SJCRH30 (cell line): ENCODE measurements at regions not wholly inside any gene's neighbourhood (a gene's known extent, or its start where the extent isn't known, plus 50 kb on each side); places are given as distances from the start of the nearest gene placed in this dataset.
"Not testable (repeated sequence)": the region's sequence is repeated elsewhere in the genome, so short reads cannot be mapped to it uniquely, and the experiment has no call there.

Experiments
- DNase-seq, 2 experiments: peaks; one replicate each; pipeline ENCODE4 v3.0.0-alpha.2; 2015 to 2020
- H3K27ac ChIP-seq: fragments of 250-450 bp; sonication (Bioruptor Pico); 2 replicates; pipeline ENCODE4 v1.5.1; 2020; ENCODE audit warnings: mild to moderate bottlenecking, moderate library complexity
- H3K27me3 ChIP-seq: fragments of 250-450 bp; sonication (Bioruptor Pico); 2 replicates; pipeline ENCODE4 v1.5.1; 2020; ENCODE audit warnings: mild to moderate bottlenecking, moderate library complexity
- H3K36me3 ChIP-seq: fragments of 250-450 bp; sonication (Bioruptor Pico); 2 replicates; pipeline ENCODE4 v1.5.1; 2020; ENCODE audit warnings: mild to moderate bottlenecking, moderate library complexity
- H3K4me1 ChIP-seq: fragments of 250-450 bp; sonication (Bioruptor Pico); 2 replicates; pipeline ENCODE4 v1.5.1; 2020; ENCODE audit warnings: mild to moderate bottlenecking, moderate library complexity
- H3K4me3 ChIP-seq: fragments of 250-450 bp; sonication (Bioruptor Pico); 2 replicates; pipeline ENCODE4 v1.5.1; 2020; ENCODE audit warnings: mild to moderate bottlenecking, moderate library complexity
- H3K9me3 ChIP-seq: fragments of 250-450 bp; sonication (Bioruptor Pico); replicated peaks from 2 replicates; pipeline ENCODE4 v1.5.1; 2020; ENCODE audit warnings: mild to moderate bottlenecking, moderate library complexity

DNA sequence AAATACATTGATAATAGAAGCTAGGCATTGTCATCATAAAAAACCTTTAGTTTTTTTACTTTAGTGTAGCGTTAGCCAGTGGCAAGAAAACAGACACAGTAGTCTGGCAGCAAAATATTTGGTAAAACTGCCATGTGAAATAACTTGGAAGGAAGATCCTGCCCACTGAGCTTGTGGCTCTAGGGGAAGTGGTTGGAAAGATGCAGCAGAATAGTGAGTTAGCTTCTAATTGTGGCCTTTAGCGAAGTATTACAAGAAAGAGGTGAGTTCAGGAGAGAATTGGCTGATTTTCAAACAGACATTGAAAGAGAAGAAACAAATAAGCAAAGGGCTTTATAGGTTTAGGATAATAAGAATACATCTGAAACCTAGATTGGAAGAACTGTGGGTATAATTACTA, 1887.8 kb upstream of the CELF4 start:
- H3K27ac ChIP-seq = no peak overlapping the region
- no peaks in the 10 kb centered on the region for H3K4me1 ChIP-seq
- H3K36me3 ChIP-seq = no peaks in the 10 kb centered on the region
- no peaks in the 10 kb centered on the region for H3K9me3 ChIP-seq
- DNase-seq = no peak
- no peak overlapping the region for H3K4me3 ChIP-seq
- no peaks in the 10 kb centered on the region for H3K27me3 ChIP-seq

DNA sequence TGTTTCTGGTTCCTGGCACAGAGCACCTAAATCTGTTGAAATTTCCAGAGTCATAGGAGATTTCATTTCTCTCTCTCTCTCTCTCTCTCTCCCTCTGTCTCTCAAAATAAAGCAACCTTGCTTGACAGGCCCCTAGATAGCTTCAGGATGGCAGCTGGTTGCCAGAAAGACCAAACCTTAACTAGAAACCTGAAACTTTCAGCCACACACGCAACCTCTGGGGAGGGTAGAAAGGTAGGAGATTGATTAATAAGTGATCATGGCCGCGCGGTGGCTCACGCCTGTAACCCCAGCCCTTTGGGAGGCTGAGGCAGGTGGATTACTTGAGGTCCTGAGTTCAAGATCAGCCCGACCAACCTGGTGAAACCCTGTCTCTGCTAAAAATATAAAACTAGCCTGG, 1885.4 kb upstream of the CELF4 start:
- no peaks in the 10 kb centered on the region for H3K36me3 ChIP-seq
- no peaks in the 10 kb centered on the region for H3K27me3 ChIP-seq
- no peaks in the 10 kb centered on the region for H3K9me3 ChIP-seq
- DNase-seq = no peak
- no peaks in the 10 kb centered on the region for H3K4me1 ChIP-seq
- H3K27ac ChIP-seq = no peak overlapping the region
- H3K4me3 ChIP-seq = no peak overlapping the region

DNA sequence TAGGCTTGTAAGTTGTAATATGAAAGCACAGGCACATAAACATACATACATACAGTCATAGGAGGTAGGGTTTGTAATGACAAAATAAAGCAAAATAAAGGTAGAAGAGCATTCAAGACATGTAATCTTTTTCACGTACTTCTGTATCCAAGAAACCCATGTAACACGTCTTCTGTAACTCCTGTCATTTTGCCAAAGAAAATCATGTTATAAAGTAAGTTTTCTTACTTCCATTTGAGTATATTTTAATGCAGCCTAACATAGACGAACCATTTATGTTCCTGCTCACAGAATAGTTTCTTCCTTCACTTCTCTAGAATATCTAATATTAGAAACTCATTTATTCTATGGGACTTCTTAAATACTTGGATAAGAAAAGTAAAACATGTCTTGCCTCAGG, 1884.0 kb upstream of the CELF4 start:
- Histone ChIP-seq H3K27me3 (no peaks in the 10 kb centered on the region), H3K36me3 (no peaks in the 10 kb centered on the region), H3K4me1 (no peaks in the 10 kb centered on the region), H3K9me3 (no peaks in the 10 kb centered on the region), H3K27ac (no peak overlapping the region), H3K4me3 (no peak overlapping the region)
- DNase-seq = no peak

DNA sequence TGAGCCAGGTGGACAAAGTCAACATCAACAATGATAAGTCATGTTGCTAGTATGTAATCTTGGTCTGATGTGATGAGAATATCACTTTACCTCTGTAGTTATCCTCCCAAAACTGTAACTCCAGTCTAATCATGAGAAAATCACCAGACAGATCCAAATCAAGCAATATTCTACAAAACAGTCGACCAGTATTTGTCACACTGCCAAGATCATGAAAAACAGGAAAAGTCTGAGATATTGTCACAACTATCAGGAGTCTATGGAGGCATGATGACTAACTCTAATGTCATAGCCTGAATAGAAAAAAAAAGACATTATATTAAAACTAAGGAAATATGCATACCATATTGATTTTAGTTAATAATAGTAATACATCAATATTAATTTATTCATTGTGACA, 1883.3 kb upstream of the CELF4 start:
- DNase-seq = no peak
- Histone ChIP-seq H3K36me3 (no peaks in the 10 kb centered on the region), H3K27ac (no peak overlapping the region), H3K4me1 (no peaks in the 10 kb centered on the region), H3K27me3 (no peaks in the 10 kb centered on the region), H3K9me3 (no peaks in the 10 kb centered on the region), H3K4me3 (no peak overlapping the region)

DNA sequence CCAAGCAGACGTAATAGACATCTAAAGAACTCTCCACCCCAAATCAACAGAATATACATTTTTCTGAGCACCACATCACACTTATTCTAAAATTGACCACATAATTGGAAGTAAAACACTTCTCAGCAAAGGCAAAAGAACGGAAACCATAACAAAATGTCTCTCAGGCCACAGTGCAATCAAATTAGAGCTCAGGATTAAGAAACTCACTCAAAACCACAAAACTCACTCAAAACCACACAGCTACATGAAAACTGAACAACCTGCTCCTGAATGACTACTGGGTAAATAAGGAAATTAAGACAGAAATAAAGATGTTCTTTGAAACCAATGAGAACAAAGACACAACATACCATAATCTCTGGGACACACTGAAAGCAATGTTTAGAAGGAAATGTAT, 1879.4 kb upstream of the CELF4 start:
- H3K9me3 ChIP-seq, H3K4me3 ChIP-seq, H3K36me3 ChIP-seq, DNase-seq, H3K4me1 ChIP-seq, H3K27me3 ChIP-seq, H3K27ac ChIP-seq: not testable (repeated sequence)

DNA sequence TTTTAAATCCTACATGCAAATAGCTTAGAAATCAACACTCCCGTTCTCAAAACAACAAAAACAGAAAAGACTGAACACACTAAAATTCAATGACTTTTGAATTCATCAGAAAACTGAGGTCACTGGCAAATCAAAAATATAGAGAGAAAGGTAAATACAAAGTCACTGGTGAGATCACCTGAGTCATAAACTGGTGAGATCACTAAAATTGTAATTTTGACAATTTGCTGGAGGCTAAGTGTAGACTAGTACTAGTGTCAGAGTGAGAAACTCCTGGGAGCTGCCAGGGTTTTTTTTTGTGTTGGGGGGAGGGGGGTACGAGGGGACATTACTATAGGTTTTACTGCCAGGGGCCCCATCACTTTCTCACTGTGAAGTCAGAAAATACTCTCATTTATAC, 1876.0 kb upstream of the CELF4 start:
- no peak overlapping the region for H3K4me3 ChIP-seq
- no peak for DNase-seq
- no peaks in the 10 kb centered on the region for H3K27me3 ChIP-seq
- no peaks in the 10 kb centered on the region for H3K36me3 ChIP-seq
- no peaks in the 10 kb centered on the region for H3K4me1 ChIP-seq
- H3K27ac ChIP-seq = no peak overlapping the region
- no peaks in the 10 kb centered on the region for H3K9me3 ChIP-seq

DNA sequence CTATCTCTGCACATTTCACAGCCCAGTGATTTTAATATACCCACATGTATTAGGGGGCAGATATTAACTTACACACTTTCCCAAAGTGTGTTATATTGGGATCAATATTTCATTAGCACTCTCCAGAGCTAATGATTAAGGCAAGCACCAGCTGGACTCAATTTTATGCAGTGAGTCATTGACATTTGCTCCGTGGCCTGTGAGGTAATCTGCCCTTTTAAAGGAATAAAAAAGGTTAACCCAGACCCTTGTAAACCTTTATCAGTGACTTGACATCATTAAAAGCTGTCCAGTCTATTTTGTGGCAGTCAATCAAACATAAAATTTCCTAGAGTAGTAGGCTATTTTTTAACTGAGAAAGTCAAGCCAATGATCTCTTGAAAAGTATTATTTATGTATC, 1870.4 kb upstream of the CELF4 start:
- H3K9me3 ChIP-seq = no peaks in the 10 kb centered on the region
- H3K4me1 ChIP-seq = no peaks in the 10 kb centered on the region
- no peaks in the 10 kb centered on the region for H3K36me3 ChIP-seq
- no peak overlapping the region for H3K4me3 ChIP-seq
- no peak overlapping the region for H3K27ac ChIP-seq
- no peaks in the 10 kb centered on the region for H3K27me3 ChIP-seq
- no peak for DNase-seq

DNA sequence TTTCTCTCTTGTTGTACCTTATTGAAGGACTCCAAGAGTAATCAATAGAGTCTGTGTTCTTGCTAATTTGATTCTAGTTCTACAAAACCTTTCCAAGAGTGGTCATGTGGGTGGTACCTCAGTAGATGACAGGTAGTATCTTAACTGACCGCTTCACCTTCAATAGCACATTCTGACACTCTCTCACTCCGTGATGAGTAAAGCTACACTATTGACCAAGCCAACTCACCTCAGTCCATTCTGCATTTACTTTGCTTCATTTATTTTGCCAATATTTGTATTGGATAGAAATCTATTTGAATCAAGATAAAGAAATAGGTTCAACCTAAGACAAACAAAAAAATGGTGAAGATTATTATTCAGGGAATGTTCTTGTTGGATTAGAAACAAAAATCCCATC, 1869.6 kb upstream of the CELF4 start:
- Histone ChIP-seq H3K4me3 (no peak overlapping the region), H3K4me1 (no peaks in the 10 kb centered on the region), H3K27me3 (no peaks in the 10 kb centered on the region), H3K27ac (no peak overlapping the region), H3K36me3 (no peaks in the 10 kb centered on the region), H3K9me3 (no peaks in the 10 kb centered on the region)
- no peak for DNase-seq

DNA sequence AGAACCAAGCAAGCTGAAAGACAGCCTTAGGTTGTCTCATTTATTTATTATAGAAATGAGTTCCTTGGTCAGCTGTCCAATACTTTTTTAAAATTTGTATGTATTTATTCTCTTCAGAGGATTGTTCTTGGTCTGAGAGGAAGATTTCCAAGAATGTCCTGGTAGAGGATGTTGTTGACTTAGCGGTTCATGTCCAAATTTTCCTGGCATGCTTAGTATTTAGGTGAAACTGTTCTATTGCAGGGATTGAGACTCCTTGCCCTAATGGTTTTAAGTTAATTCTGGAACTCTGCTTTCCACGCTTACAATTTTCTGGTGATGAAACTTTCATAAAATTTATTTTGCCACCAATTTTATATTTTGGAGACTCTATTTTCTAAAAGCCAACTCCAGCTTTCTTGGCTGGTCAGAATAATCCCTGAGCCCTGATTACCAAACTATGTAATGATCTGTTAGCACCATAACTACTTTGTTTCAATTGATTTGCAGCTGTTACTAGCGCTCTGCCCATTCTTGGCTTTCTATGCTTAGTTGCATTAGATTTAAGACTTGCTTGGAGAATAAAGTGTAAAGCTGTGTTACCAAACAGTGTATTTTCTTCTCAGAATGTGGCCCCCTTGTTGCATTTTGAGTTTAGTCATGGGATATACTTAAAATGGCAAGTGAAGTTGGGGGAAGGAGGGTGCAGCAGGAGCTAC, 1868.8 kb upstream of the CELF4 start:
- DNase-seq = no peak

DNA sequence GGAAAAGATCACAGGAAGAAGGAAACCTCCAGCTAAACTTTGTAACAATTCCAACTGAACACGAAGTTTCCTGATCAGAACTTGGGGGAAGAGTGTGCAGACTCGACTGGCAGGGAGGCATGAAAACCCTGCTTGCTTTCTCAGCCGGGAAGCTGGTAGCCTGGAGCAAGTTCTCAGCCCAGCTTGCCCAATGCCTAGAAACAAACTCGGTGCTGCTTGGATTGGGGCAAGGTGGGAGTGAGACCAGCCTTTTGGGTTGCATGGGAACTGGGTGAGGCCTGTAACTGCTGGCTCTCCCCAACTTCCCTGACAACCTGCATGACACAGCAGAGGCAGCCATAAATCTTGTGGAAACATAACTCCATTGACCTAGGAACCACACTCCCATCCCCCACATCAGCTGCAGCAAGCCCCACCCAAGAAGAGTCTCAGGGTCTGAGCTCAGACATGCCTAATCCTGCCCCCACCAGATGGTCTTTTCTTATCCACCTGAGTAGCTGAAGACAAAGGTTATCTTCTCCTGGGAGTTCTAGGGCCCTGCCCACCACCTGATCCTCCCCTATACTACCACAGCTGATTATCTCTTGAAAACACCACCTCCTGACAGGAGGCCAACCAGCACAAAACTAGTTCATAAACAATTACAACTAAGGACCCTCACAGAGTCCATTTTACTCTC, 1859.7 kb upstream of the CELF4 start:
- H3K36me3 ChIP-seq = no peaks in the 10 kb centered on the region
- H3K27ac ChIP-seq = no peak overlapping the region
- no peak overlapping the region for H3K4me3 ChIP-seq
- H3K4me1 ChIP-seq = no peaks in the 10 kb centered on the region
- DNase-seq = no peak
- H3K9me3 ChIP-seq = no peaks in the 10 kb centered on the region
- H3K27me3 ChIP-seq = no peaks in the 10 kb centered on the region

More for the DNA sequence above, 1868.8 kb upstream of the CELF4 start:
- Histone ChIP-seq H3K36me3 (no peaks in the 10 kb centered on the region), H3K27ac (no peak overlapping the region), H3K4me3 (no peak overlapping the region), H3K27me3 (no peaks in the 10 kb centered on the region), H3K4me1 (no peaks in the 10 kb centered on the region), H3K9me3 (no peaks in the 10 kb centered on the region)

DNA sequence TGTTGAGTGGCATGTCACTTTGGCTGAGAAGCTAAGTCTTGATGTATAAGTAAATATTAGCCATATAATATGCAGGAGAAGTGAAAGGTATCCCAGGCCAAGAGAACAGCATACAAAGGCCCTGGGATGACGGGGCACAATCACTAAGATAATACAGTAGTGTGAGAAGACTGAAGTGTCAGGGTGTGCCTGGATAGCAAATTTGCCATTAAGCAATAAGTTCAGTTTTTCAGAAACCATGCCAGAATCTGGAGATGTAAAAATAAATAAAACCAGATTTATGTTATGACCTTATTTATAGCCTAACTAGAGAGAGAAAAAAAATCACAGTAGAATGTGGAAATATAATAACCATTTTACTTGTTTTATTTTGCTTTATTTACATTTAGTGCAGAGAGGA, 1858.7 kb upstream of the CELF4 start:
- H3K36me3 ChIP-seq = no peaks in the 10 kb centered on the region
- no peak overlapping the region for H3K4me3 ChIP-seq
- DNase-seq = no peak
- no peak overlapping the region for H3K27ac ChIP-seq
- no peaks in the 10 kb centered on the region for H3K4me1 ChIP-seq
- H3K9me3 ChIP-seq = no peaks in the 10 kb centered on the region
- no peaks in the 10 kb centered on the region for H3K27me3 ChIP-seq

DNA sequence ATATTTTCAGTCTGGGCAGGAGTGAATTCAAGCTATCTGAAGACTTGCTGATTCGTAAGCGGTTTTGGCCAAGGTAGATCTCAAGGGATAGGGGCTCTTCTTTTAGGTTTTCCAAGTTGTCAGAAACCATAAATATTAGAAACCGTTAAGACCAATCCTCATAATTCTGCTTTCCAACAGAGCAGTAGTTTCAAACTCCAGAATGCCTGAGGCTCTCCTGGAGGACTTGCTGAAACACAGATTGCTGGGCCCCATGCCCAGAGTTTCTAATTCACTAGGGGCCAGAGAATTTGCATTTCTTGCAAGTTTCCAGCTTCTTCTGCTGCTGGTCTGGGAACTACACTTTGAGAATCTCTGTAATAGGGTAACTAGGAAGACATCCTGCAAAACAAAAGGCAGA, 1855.7 kb upstream of the CELF4 start:
- Histone ChIP-seq H3K4me3 (no peak overlapping the region), H3K27me3 (no peaks in the 10 kb centered on the region), H3K27ac (no peak overlapping the region), H3K9me3 (no peaks in the 10 kb centered on the region), H3K4me1 (no peaks in the 10 kb centered on the region), H3K36me3 (no peaks in the 10 kb centered on the region)
- DNase-seq = no peak

DNA sequence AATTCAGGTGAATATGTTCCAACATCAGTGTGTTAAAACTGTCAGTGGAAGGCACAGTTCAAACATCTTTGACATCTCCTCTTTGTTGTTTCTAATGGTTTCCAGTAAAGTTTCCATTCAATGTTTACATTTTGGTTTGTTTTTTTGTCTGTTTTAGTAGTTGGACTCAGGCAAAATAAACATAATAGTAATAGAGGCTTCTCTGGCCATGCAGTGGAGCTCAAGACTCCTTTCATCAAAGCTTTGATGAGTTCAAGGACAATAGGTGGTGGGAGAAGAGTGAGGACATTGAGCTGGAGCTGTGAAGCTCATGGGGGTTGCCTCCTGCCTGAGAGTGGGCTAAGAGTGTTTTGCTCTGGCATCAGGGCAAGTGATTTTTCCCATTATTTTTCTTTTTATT, 1853.7 kb upstream of the CELF4 start:
- no peak overlapping the region for H3K27ac ChIP-seq
- no peaks in the 10 kb centered on the region for H3K36me3 ChIP-seq
- DNase-seq = no peak
- H3K4me1 ChIP-seq = no peaks in the 10 kb centered on the region
- H3K9me3 ChIP-seq = no peaks in the 10 kb centered on the region
- H3K27me3 ChIP-seq = no peaks in the 10 kb centered on the region
- H3K4me3 ChIP-seq = no peak overlapping the region

DNA sequence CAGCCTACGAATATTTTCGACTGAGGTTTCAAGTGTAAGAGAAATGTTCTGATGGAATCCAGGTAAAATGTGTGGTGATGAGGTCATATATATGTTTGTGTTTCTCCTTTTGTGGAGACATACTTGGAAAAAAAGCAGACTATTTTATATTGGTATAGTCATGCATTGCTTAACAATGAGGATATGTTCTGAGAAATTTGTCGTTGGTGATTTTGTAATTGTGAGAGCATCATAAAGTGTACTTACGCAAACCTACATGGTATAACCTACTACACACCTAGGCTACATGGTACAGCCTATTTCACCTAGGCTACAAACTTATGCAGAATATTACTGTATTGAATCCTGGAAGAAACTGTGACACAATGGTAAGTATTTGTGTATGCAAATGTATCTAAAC, 1849.9 kb upstream of the CELF4 start:
- DNase-seq = no peak
- Histone ChIP-seq H3K27ac (no peak overlapping the region), H3K9me3 (no peaks in the 10 kb centered on the region), H3K36me3 (no peaks in the 10 kb centered on the region), H3K27me3 (no peaks in the 10 kb centered on the region), H3K4me1 (no peaks in the 10 kb centered on the region), H3K4me3 (no peak overlapping the region)

DNA sequence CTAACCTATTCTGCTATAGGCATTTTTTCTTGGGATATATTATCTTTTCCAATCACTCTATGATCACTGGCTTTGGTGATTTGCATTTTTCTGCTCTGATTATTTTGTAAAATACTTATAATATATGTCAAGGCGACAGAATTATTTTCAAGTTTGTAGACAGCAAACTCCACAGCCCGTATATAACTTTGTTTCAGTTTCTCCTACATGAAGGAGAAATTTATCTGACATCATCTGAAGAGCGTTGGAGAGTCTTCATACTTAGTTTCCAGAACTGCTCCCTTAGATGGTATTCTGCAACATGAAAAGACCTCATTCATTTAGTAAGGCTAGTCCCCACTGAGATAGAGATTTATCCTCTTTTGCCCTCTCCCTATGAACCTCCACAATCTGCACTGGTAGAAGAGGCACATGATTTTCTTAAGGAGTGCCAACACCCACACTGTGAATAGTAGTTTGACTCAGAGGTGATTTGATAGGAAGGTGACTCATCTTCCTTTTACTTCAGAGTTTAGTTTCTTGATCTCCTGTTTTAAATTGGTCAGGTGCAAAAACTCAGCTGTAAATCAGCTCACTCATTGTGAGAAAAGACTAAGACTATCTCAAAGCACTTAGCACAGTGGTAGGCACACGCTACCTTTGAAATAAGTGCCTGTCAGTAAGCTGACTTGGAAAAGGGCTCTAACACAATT, 1848.6 kb upstream of the CELF4 start:
- no peak overlapping the region for H3K27ac ChIP-seq
- no peaks in the 10 kb centered on the region for H3K4me1 ChIP-seq
- H3K9me3 ChIP-seq = no peaks in the 10 kb centered on the region
- H3K4me3 ChIP-seq = no peak overlapping the region
- H3K27me3 ChIP-seq = no peaks in the 10 kb centered on the region
- H3K36me3 ChIP-seq = no peaks in the 10 kb centered on the region
- DNase-seq = no peak

DNA sequence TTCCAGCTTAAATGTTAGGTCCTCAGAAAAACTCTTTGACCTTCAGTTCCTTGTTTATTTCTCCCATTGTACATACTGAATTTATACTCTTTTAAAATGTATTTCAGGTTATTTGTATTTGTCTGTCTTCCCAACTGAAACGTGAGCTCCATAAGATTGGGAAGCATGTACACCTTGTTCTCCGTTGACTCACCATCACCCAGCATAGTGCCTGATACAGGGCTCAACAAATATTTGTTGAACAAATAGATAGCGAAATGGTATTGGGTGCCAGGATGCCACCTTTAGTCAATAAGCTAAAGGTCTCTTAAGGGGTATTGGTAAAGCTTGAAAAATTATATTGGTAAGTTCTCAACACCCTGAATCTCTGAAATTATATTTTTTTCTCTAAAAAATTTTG, 1841.3 kb upstream of the CELF4 start:
- Histone ChIP-seq H3K9me3 (no peaks in the 10 kb centered on the region), H3K4me1 (no peaks in the 10 kb centered on the region), H3K27me3 (no peaks in the 10 kb centered on the region), H3K36me3 (no peaks in the 10 kb centered on the region), H3K27ac (no peak overlapping the region), H3K4me3 (no peak overlapping the region)
- DNase-seq = no peak
